ENCODE measurements at regions not wholly inside any gene's neighbourhood (a gene's known extent, or its start where the extent isn't known, plus 50 kb on each side); places are given as distances from the start of the nearest gene placed in this dataset.

DNA sequence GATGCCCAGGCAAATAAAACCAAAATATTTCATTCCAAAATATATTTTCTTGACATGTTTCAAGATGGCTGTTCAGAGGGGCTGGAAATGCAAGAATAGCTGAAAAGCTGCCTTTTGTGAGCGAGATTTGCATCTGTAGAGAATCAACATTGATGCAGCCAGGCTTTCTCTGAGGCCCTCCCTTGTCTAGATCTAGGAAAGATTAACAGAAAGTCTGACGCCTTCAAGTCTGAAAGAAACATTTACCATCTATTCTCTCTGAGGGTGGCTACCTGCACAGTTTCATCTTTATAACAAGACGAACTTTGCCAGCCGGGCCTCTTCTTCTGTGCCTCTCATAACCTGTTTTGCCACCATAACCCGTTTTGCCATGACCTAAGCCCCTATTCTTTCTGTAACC is 170.2 kb downstream of the AKR1D1 start:
- no peak overlapping the region for H3K9ac ChIP-seq (ENCODE audit: low read length)
- ChIA-PET POLR2A (no interaction called here), CTCF (no interaction called here)
- H4K20me1 ChIP-seq (ENCODE audit: control insufficient read depth, insufficient read depth, low read length, poor library complexity, severe bottlenecking) = no peaks in the 10 kb centered on the region
- no peak for ATAC-seq (ENCODE audit: low read depth)
- no peaks in the 10 kb centered on the region for H3K4me1 Mint-ChIP-seq
- no peaks in the 10 kb centered on the region for H3K79me2 ChIP-seq (ENCODE audit: control insufficient read depth, insufficient read depth, low read length)
- H3K4me2 ChIP-seq (replicated peaks; ENCODE audit: low read depth, low read length, poor library complexity, severe bottlenecking) = no peak overlapping the region
- no peak overlapping the region for H3K4me3 ChIP-seq (ENCODE audit: control extremely low read depth in 1 of 5, extremely low read depth in 1 of 5, insufficient read depth in 1 of 5, low read depth in 2 of 5, low read length in 4 of 5)
- no peak overlapping the region for H2AFZ ChIP-seq (ENCODE audit: insufficient read depth, low read depth, low read length, poor library complexity, severe bottlenecking)
- intact Hi-C loops (cut with micrococcal nuclease) = no loop called here
- H3K27ac Mint-ChIP-seq = no peak overlapping the region
- no peak for DNase-seq
- no peaks in the 10 kb centered on the region for H3K4me1 ChIP-seq (ENCODE audit: control insufficient read depth in 2 of 2, insufficient read depth in 2 of 2, low read length in 2 of 2)
- no peaks in the 10 kb centered on the region for H3K27me3 ChIP-seq (replicated peaks in 1 of 4; ENCODE audit: control extremely low read depth in 1 of 4, control insufficient read depth in 3 of 4, insufficient read depth in 4 of 4, low read length in 3 of 4)
- H3K27me3 Mint-ChIP-seq = no peaks in the 10 kb centered on the region
- H3K9me3 Mint-ChIP-seq (ENCODE audit: insufficient read depth) = peaks cover 4% of the 10 kb centered on the region
- 73% methylated on average over 5 of the region's 5 CpGs for WGBS (ENCODE audit: insufficient coverage)
- no peak overlapping the region for H3K4me3 Mint-ChIP-seq
- peaks cover 0 to 5% (median 3%) of the 10 kb centered on the region in 3 donors for H3K9me3 ChIP-seq (ENCODE audit: control extremely low read depth in 1 of 3, control insufficient read depth in 2 of 3, insufficient read depth in 1 of 3, low read length in 2 of 3)
- no peak overlapping the region for H3K27ac ChIP-seq (ENCODE audit: low read length in 2 of 2)
- H3K36me3 ChIP-seq (replicated peaks in 1 of 2; ENCODE audit: control extremely low read depth in 1 of 2, control insufficient read depth in 1 of 2, extremely low read depth in 1 of 2, insufficient read depth in 2 of 2, low read length in 1 of 2) = no peaks in the 10 kb centered on the region
- TF ChIP-seq, protein P1, sequence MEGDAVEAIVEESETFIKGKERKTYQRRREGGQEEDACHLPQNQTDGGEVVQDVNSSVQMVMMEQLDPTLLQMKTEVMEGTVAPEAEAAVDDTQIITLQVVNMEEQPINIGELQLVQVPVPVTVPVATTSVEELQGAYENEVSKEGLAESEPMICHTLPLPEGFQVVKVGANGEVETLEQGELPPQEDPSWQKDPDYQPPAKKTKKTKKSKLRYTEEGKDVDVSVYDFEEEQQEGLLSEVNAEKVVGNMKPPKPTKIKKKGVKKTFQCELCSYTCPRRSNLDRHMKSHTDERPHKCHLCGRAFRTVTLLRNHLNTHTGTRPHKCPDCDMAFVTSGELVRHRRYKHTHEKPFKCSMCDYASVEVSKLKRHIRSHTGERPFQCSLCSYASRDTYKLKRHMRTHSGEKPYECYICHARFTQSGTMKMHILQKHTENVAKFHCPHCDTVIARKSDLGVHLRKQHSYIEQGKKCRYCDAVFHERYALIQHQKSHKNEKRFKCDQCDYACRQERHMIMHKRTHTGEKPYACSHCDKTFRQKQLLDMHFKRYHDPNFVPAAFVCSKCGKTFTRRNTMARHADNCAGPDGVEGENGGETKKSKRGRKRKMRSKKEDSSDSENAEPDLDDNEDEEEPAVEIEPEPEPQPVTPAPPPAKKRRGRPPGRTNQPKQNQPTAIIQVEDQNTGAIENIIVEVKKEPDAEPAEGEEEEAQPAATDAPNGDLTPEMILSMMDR (IDR thresholded peaks at IDR 0.05) = no peak

DNA sequence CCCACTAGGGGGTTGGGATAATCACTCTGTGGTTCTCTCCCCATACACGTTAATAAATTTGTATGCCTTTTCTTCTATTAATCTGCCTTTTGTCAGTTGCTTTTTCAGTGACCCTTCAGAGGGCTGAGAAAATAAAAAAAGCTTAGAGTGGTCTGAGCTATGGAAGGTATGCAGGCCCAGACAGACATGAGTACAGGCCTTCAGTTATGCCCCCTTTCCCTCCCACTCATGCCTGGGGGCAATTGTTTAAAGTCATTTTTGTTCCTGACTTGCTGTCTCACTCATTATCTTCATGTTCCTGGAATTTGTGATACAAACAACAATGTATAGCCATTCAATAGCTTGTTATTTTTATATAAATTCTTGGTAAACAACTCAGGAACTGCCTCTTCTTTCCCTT is 170.8 kb downstream of the AKR1D1 start:
- no peak overlapping the region for H3K4me2 ChIP-seq (replicated peaks; ENCODE audit: low read depth, low read length, poor library complexity, severe bottlenecking)
- no peak overlapping the region for H3K4me3 Mint-ChIP-seq
- H3K4me1 Mint-ChIP-seq = no peaks in the 10 kb centered on the region
- POLR2A ChIA-PET = no interaction called here
- H3K9me3 Mint-ChIP-seq (ENCODE audit: insufficient read depth) = peaks cover 4% of the 10 kb centered on the region
- H3K4me3 ChIP-seq (ENCODE audit: control extremely low read depth in 1 of 5, extremely low read depth in 1 of 5, insufficient read depth in 1 of 5, low read depth in 2 of 5, low read length in 4 of 5) = no peak overlapping the region
- no peak overlapping the region for H3K27ac ChIP-seq (ENCODE audit: low read length in 2 of 2)
- peaks cover 0 to 5% (median 3%) of the 10 kb centered on the region in 3 donors for H3K9me3 ChIP-seq (ENCODE audit: control extremely low read depth in 1 of 3, control insufficient read depth in 2 of 3, insufficient read depth in 1 of 3, low read length in 2 of 3)
- H3K9ac ChIP-seq (ENCODE audit: low read length) = no peak overlapping the region
- H4K20me1 ChIP-seq (ENCODE audit: control insufficient read depth, insufficient read depth, low read length, poor library complexity, severe bottlenecking) = no peaks in the 10 kb centered on the region
- CTCF ChIA-PET = no interaction called here
- no peaks in the 10 kb centered on the region for H3K4me1 ChIP-seq (ENCODE audit: control insufficient read depth in 2 of 2, insufficient read depth in 2 of 2, low read length in 2 of 2)
- no peak overlapping the region for H2AFZ ChIP-seq (ENCODE audit: insufficient read depth, low read depth, low read length, poor library complexity, severe bottlenecking)
- no peak for ATAC-seq (ENCODE audit: low read depth)
- no peak overlapping the region for H3K27ac Mint-ChIP-seq
- no CpG with 5 or more reads among the region's 1 CpG for WGBS (ENCODE audit: insufficient coverage)
- H3K27me3 ChIP-seq (replicated peaks in 1 of 4; ENCODE audit: control extremely low read depth in 1 of 4, control insufficient read depth in 3 of 4, insufficient read depth in 4 of 4, low read length in 3 of 4) = no peaks in the 10 kb centered on the region
- intact Hi-C loops (cut with micrococcal nuclease) = no loop called here
- DNase-seq = no peak
- no peaks in the 10 kb centered on the region for H3K79me2 ChIP-seq (ENCODE audit: control insufficient read depth, insufficient read depth, low read length)
- TF ChIP-seq, protein P1 (IDR thresholded peaks at IDR 0.05) = no peak
- no peak for TF ChIP-seq EZH2 (IDR thresholded peaks at IDR 0.05; ENCODE audit: borderline replicate concordance, insufficient read depth, low read depth, low read length, poor library complexity, severe bottlenecking)
- H3K27me3 Mint-ChIP-seq = no peaks in the 10 kb centered on the region
- H3K36me3 ChIP-seq (replicated peaks in 1 of 2; ENCODE audit: control extremely low read depth in 1 of 2, control insufficient read depth in 1 of 2, extremely low read depth in 1 of 2, insufficient read depth in 2 of 2, low read length in 1 of 2) = no peaks in the 10 kb centered on the region
